WTC11 (cell line): ENCODE measurements at regions not wholly inside any gene's neighbourhood (a gene's known extent, or its start where the extent isn't known, plus 50 kb on each side); places are given as distances from the start of the nearest gene placed in this dataset.

ENCODE experiments used
- ATAC-seq: fragments of 200-7000 bp; cut with Tn5 transposase; 2 replicates; pipeline ENCODE4 v1.10.0; 2021; ENCODE audit warnings: mild to moderate bottlenecking, moderate library complexity
- CTCF ChIA-PET: fragments of 300-600 bp; sonication (Branson Sonifier 250); formaldehyde crosslinking; loops from one replicate; lab custom pipeline; 2021; ENCODE audit warnings: antibody characterized with exemption; lab: Charles Lee
- POLR2A ChIA-PET: fragments of 350-600 bp; sonication (Branson Sonifier 250); formaldehyde crosslinking; loops from one replicate; lab custom pipeline; 2021; ENCODE audit warnings: antibody characterized with exemption; lab: Charles Lee
- DNase-seq: peaks from one replicate; pipeline ENCODE4 v3.0.0; 2021; ENCODE audit warnings: low spot score
- H3K27ac Mint-ChIP-seq: 2 replicates; pipeline ENCODE4 v1.8.0; 2021; ENCODE audit warnings: mixed read lengths
- H3K27me3 Mint-ChIP-seq: 2 replicates; pipeline ENCODE4 v1.8.0; 2021; ENCODE audit warnings: low read depth, mild to moderate bottlenecking, moderate library complexity, mixed read lengths
- H3K36me3 Mint-ChIP-seq: 2 replicates; pipeline ENCODE4 v1.8.0; 2021; ENCODE audit warnings: mixed read lengths
- H3K4me1 Mint-ChIP-seq: 2 replicates; pipeline ENCODE4 v1.8.0; 2022; ENCODE audit warnings: mixed read lengths
- H3K4me3 Mint-ChIP-seq: 2 replicates; pipeline ENCODE4 v1.8.0; 2021; ENCODE audit warnings: mild to moderate bottlenecking, moderate library complexity, mixed read lengths
- H3K9me3 Mint-ChIP-seq: 2 replicates; pipeline ENCODE4 v1.8.0; 2021; ENCODE audit warnings: mixed read lengths
- CREB1 ChIP-seq: sonication (generic); formaldehyde crosslinking; IDR thresholded peaks from 2 replicates; pipeline ENCODE4 v1.8.0; 2023; ENCODE audit warnings: mild to moderate bottlenecking, missing genetic modification reagents
- CTCF ChIP-seq: fragments of 200-600 bp; IDR thresholded peaks from 2 replicates; pipeline ENCODE4 v1.8.0; 2022; ENCODE audit warnings: antibody characterized with exemption
- ELF4 ChIP-seq: sonication (generic); formaldehyde crosslinking; IDR thresholded peaks from 2 replicates; pipeline ENCODE4 v1.8.1; 2022; ENCODE audit warnings: low read depth, mild to moderate bottlenecking, moderate library complexity, missing genetic modification reagents
- JAZF1 ChIP-seq: fragments of 250-450 bp; sonication (Bioruptor Pico); IDR thresholded peaks from 2 replicates; pipeline ENCODE4 v1.9.0; 2021; ENCODE audit warnings: moderate library complexity, mild to moderate bottlenecking, inconsistent platforms
- JUN ChIP-seq: sonication (generic); formaldehyde crosslinking; IDR thresholded peaks from 2 replicates; pipeline ENCODE4 v1.8.0; 2023; ENCODE audit warnings: mild to moderate bottlenecking, missing genetic modification reagents
- MYBL2 ChIP-seq: sonication (generic); formaldehyde crosslinking; IDR thresholded peaks from 2 replicates; pipeline ENCODE4 v1.8.1; 2023; ENCODE audit warnings: mild to moderate bottlenecking, moderate library complexity, missing genetic modification reagents
- NFATC4 ChIP-seq: fragments of 250-450 bp; sonication (Bioruptor Pico); IDR thresholded peaks from 2 replicates; pipeline ENCODE4 v1.9.0; 2021; ENCODE audit warnings: mild to moderate bottlenecking
- NR1H2 ChIP-seq: sonication (generic); formaldehyde crosslinking; IDR thresholded peaks from 2 replicates; pipeline ENCODE4 v1.9.0; 2021; ENCODE audit warnings: mild to moderate bottlenecking, moderate library complexity, missing genetic modification reagents
- RELA ChIP-seq: sonication (generic); formaldehyde crosslinking; IDR thresholded peaks from 2 replicates; pipeline ENCODE4 v1.8.1; 2022; ENCODE audit warnings: missing genetic modification reagents, mild to moderate bottlenecking, borderline replicate concordance
- SMAD4 ChIP-seq: sonication (generic); formaldehyde crosslinking; IDR thresholded peaks from 2 replicates; pipeline ENCODE4 v1.8.0; 2022; ENCODE audit warnings: mild to moderate bottlenecking, missing genetic modification reagents
- TP53 ChIP-seq: sonication (generic); formaldehyde crosslinking; IDR thresholded peaks from 2 replicates; pipeline ENCODE4 v1.8.1; 2023; ENCODE audit warnings: mild to moderate bottlenecking, missing genetic modification reagents
- USF1 ChIP-seq: sonication (generic); formaldehyde crosslinking; IDR thresholded peaks from 2 replicates; pipeline ENCODE4 v1.8.0; 2022; ENCODE audit warnings: mild to moderate bottlenecking, missing genetic modification reagents
- USF2 ChIP-seq: sonication (generic); formaldehyde crosslinking; IDR thresholded peaks from 2 replicates; pipeline ENCODE4 v1.8.1; 2023; ENCODE audit warnings: mild to moderate bottlenecking, missing genetic modification reagents, moderate library complexity
- ZBTB43 ChIP-seq: sonication (generic); formaldehyde crosslinking; IDR thresholded peaks from 2 replicates; pipeline ENCODE4 v1.8.1; 2023; ENCODE audit warnings: mild to moderate bottlenecking, missing genetic modification reagents
- ZNF138 ChIP-seq: sonication (generic); formaldehyde crosslinking; conservative IDR thresholded peaks from 2 replicates; pipeline ENCODE4 v1.8.1; 2022; ENCODE audit warnings: mild to moderate bottlenecking, moderate library complexity, missing genetic modification reagents
- ZNF317 ChIP-seq: sonication (generic); formaldehyde crosslinking; IDR thresholded peaks from 2 replicates; pipeline ENCODE4 v1.8.1; 2023; ENCODE audit warnings: low read depth, mild to moderate bottlenecking, moderate library complexity, missing genetic modification reagents, borderline replicate concordance
- ZNF671 ChIP-seq: fragments of 250-450 bp; sonication (Bioruptor Pico); IDR thresholded peaks from 2 replicates; pipeline ENCODE4 v1.8.0; 2021; ENCODE audit warnings: mild to moderate bottlenecking
- TF ChIP-seq, protein P1 (sequence below): sonication (generic); formaldehyde crosslinking; IDR thresholded peaks from 2 replicates; pipeline ENCODE4 v1.8.1; 2023; ENCODE audit warnings: mild to moderate bottlenecking, missing genetic modification reagents, moderate library complexity
- TF ChIP-seq, protein P2 (sequence below): fragments of 250-450 bp; sonication (Bioruptor Pico); IDR thresholded peaks from 2 replicates; pipeline ENCODE4 v1.9.0; 2021; ENCODE audit warnings: mild to moderate bottlenecking, borderline replicate concordance

DNA sequence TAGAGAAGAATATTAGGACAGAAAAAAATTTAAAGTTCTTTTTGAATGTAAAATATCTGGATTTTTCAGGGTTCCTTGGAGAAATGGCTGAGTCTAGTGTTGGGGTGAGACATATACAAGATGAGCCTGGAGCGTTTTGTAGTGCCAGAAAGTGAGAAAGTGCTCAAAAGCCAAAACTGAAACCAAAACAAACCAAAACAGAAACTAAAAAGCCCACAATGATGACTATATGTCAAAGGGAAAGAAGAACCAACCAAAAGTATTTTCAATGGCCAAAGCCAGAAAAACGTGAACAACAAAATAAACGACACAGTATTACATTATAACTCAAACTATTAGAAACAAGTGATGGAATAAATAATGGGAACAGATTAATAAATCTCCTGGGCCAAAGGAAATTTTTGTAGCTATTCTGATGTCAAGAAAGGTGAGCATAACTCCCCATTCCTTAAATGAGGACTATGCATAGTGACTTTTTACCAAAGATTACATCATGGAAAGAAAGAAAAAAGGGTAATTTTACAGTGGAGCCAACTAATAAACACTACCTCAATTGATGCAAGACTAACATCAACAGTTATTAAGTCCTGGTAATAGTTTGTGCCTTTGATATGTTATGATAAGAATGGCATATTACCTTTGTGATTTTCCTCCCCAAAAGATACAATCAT is 1137.6 kb downstream of the C4orf33 start (continued):
- no peak for TF ChIP-seq ZNF317 (CRISPR knock-in tag)
- TF ChIP-seq, protein P1, sequence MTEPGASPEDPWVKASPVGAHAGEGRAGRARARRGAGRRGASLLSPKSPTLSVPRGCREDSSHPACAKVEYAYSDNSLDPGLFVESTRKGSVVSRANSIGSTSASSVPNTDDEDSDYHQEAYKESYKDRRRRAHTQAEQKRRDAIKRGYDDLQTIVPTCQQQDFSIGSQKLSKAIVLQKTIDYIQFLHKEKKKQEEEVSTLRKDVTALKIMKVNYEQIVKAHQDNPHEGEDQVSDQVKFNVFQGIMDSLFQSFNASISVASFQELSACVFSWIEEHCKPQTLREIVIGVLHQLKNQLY (CRISPR knock-in tag): no peak

- ChIA-PET POLR2A (no interaction called here), CTCF (no interaction called here)
- Mint-ChIP-seq H3K36me3 (no peaks in the 10 kb centered on the region), H3K9me3 (peaks cover 3% of the 10 kb centered on the region), H3K27ac (no peak overlapping the region), H3K27me3 (no peaks in the 10 kb centered on the region), H3K4me1 (no peaks in the 10 kb centered on the region), H3K4me3 (no peak overlapping the region)
- TF ChIP-seq JUN (no peak), TP53 (CRISPR knock-in tag) (no peak)
- TF ChIP-seq, protein P2, sequence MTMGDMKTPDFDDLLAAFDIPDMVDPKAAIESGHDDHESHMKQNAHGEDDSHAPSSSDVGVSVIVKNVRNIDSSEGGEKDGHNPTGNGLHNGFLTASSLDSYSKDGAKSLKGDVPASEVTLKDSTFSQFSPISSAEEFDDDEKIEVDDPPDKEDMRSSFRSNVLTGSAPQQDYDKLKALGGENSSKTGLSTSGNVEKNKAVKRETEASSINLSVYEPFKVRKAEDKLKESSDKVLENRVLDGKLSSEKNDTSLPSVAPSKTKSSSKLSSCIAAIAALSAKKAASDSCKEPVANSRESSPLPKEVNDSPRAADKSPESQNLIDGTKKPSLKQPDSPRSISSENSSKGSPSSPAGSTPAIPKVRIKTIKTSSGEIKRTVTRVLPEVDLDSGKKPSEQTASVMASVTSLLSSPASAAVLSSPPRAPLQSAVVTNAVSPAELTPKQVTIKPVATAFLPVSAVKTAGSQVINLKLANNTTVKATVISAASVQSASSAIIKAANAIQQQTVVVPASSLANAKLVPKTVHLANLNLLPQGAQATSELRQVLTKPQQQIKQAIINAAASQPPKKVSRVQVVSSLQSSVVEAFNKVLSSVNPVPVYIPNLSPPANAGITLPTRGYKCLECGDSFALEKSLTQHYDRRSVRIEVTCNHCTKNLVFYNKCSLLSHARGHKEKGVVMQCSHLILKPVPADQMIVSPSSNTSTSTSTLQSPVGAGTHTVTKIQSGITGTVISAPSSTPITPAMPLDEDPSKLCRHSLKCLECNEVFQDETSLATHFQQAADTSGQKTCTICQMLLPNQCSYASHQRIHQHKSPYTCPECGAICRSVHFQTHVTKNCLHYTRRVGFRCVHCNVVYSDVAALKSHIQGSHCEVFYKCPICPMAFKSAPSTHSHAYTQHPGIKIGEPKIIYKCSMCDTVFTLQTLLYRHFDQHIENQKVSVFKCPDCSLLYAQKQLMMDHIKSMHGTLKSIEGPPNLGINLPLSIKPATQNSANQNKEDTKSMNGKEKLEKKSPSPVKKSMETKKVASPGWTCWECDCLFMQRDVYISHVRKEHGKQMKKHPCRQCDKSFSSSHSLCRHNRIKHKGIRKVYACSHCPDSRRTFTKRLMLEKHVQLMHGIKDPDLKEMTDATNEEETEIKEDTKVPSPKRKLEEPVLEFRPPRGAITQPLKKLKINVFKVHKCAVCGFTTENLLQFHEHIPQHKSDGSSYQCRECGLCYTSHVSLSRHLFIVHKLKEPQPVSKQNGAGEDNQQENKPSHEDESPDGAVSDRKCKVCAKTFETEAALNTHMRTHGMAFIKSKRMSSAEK (CRISPR knock-in tag): no peak
- ATAC-seq (no peak), DNase-seq (no peak)
Observed at GRCh38 chr4:130238121-130238520, 1142.2 kb downstream of the C4orf33 start.

GRCh38 chr4:130249002-130249401 is 1153.0 kb downstream of the C4orf33 start:
- Mint-ChIP-seq H3K9me3 (peaks cover 17% of the 10 kb centered on the region), H3K27me3 (no peaks in the 10 kb centered on the region), H3K4me3 (no peak overlapping the region), H3K4me1 (peaks cover 8% of the 10 kb centered on the region), H3K36me3 (peaks cover 6% of the 10 kb centered on the region), H3K27ac (peak overlapping the region; percentile 41; the same call in 1 of the 2 replicates)
- TF ChIP-seq NFATC4 (CRISPR knock-in tag) (no peak), USF2 (CRISPR knock-in tag) (peak; percentile 61), USF1 (peak; percentile 54; the same call in 1 of the 2 replicates)
- POLR2A ChIA-PET: no interaction called here
- DNase-seq (peak; percentile 14), ATAC-seq (peak; percentile 91)
- CTCF ChIA-PET: no interaction called here

DNA sequence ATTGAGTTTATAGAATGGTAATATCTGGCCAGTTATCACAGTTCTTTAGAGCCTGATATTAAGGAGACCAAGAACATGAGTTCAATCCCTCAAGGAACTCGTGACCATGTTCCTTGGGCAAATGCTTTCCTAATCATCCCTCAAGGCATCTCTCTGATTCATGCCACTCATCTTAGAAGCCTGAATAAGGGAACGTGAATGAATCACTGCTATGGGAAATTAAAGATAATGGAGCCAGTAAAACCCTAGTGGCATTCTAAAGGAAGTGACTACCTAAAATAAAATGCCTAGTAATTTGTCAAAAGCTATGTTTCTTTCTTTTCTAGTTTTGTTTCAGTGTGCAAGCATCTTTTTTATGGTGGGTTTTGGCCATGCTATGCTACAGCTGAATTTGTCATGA is 1161.3 kb downstream of the C4orf33 start:
- H3K27me3 Mint-ChIP-seq: no peaks in the 10 kb centered on the region
- TF ChIP-seq ELF4: no peak
- TF ChIP-seq ZNF138: no peak
- H3K36me3 Mint-ChIP-seq: no peaks in the 10 kb centered on the region
- H3K4me3 Mint-ChIP-seq: no peak overlapping the region
- CTCF ChIA-PET: no interaction called here
- no peak for ATAC-seq
- H3K27ac Mint-ChIP-seq: no peak overlapping the region
- POLR2A ChIA-PET: no interaction called here
- DNase-seq: no peak
- no peaks in the 10 kb centered on the region for H3K9me3 Mint-ChIP-seq
- H3K4me1 Mint-ChIP-seq: peaks cover 2% of the 10 kb centered on the region

GRCh38 chr4:130266814-130267213 is 1170.9 kb downstream of the C4orf33 start:
- Mint-ChIP-seq H3K27ac (no peak overlapping the region), H3K27me3 (no peaks in the 10 kb centered on the region), H3K4me3 (no peak overlapping the region), H3K4me1 (no peaks in the 10 kb centered on the region), H3K9me3 (peaks cover 53% of the 10 kb centered on the region), H3K36me3 (peaks cover 34% of the 10 kb centered on the region)
- ChIA-PET CTCF (no interaction called here), POLR2A (no interaction called here)
- DNase-seq: no peak
- no peak for ATAC-seq
- TF ChIP-seq JAZF1 (CRISPR knock-in tag): no peak
- TF ChIP-seq NR1H2 (CRISPR knock-in tag): no peak
- TF ChIP-seq SMAD4 (CRISPR knock-in tag): no peak
- TF ChIP-seq CREB1: no peak
- TF ChIP-seq RELA (CRISPR knock-in tag): no peak
- TF ChIP-seq ZNF671: no peak
- no peak for TF ChIP-seq MYBL2 (CRISPR knock-in tag)
- no peak for TF ChIP-seq ZBTB43 (CRISPR knock-in tag)
- TF ChIP-seq CTCF: no peak
